ENCODE measurements at regions not wholly inside any gene's neighbourhood (a gene's known extent, or its start where the extent isn't known, plus 50 kb on each side); places are given as distances from the start of the nearest gene placed in this dataset.
"Not testable (repeated sequence)": the region's sequence is repeated elsewhere in the genome, so short reads cannot be mapped to it uniquely, and the experiment has no call there.

DNA sequence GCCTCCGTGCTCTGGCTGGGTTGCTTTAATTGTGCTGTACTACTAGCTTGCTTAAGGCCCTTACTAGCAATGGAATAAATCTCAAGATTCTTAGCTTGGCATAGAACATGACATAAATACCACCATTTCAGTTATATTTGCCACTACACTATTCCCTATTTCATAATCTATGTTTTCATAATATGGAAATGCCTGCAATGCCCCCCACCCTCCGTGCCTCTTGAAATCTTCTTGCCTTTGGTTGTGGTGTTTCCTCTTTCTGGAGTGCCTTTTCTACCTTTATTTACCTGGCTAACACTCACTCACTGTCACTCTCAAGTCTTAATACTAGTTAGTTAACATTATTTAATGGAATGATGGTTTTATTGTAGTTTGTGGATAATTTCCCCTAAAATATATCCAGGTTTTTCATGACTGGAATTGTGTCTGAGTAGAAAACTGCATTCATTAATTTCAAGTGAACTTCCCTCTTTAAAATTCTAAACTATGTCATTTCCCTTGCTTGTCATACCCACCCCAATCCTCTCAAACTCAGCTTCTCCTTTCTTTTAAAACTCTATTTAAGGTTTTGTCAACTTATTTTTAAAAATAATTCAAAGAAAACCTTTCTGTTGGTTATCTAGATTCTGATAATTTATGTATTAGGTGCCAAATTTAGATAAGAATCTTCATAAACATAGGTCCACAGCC lies 521.7 kb upstream of the DAB2 start:
- DNase-seq = no peak

DNA sequence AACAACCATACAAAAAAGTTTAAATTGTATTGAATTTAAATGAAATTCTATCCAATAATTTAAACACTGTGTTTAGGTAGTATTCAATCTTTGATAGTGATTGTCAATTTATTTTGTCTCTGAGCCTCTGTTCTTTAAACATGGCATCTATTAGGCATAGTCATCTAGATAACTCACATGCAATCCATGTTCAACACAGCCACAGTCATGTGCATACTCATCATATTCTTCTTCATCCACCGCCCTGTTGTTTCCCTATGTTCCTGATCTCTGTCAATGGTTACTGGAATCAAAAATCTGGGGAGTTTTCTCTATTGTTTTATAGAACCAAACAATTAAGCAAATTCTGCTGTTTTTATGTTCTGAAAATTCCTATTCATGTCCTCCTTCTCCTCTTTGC lies 521.1 kb upstream of the DAB2 start:
- DNase-seq = no peak

DNA sequence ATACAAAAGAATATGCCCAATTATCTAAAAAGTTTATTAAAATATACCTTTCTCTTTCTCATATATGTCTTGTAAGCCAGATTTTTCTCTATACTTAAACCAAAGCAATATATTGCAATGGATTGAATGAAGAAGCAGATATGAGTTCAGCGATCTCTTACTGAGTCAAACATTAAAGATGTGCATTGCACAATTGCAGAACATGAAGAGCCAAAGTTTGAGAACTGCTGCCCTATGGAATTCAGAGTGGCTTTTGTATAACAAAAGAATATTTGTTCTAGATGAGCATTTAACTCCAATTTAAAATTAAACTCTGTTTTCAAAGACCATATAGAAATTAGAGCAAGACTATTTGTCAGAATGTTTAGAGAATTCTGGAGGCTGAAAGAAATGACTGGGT lies 519.0 kb upstream of the DAB2 start:
- no peak for DNase-seq

DNA sequence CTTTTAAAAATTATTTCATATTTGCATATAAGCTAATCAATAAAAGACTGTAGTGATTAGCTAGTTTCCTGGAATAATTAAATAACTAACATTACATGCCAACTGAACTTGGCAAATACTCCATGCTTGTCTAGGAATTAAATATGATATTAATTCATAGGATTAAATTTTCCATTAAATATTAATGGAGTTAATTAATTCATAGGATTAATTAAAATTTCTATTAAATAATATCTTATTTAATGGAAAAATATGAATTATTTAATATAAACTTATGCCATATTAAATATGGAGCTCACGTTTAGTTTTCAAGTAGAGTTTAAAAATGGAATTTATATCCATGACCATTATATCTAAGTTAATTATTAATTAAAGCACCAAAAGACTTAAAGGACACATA lies 517.8 kb upstream of the DAB2 start:
- no peak for DNase-seq

DNA sequence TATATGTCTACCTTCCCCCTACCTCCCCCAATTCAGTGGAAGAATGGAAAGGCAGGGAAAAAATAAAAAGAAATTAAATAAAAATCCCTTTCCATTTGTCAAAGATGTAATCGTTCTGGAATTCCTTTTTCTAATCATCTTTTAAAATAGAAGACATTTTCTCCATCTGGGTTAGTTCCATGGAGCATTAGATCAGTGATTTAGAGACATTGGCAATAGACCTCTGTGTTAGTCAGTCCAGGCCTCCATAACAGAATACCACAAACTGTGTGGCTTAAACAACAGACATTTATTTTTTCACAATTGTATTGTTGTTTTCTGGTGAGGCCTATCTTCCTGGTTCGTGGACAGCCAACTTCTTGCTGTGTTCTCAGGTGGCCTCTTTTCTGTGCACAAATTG lies 516.6 kb upstream of the DAB2 start:
- DNase-seq = no peak

DNA sequence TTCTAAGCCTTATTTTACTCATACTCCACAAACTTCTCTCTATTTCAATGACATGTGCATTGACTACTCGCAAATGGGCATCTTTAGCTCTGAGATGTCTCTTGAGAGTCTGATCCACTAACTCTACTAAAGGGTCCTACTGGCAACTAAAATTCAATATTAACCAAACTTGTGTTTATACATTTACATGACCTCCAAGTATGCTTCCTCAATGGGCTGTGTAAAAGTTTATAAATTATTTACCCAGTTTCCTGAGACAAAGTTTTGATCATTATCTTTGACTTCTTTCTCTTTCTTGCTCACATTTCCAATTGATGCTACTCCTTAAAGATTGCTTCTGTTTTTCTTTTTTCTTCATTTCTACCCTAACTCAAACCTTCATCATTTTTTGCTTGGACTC lies 510.1 kb upstream of the DAB2 start:
- DNase-seq = no peak

DNA sequence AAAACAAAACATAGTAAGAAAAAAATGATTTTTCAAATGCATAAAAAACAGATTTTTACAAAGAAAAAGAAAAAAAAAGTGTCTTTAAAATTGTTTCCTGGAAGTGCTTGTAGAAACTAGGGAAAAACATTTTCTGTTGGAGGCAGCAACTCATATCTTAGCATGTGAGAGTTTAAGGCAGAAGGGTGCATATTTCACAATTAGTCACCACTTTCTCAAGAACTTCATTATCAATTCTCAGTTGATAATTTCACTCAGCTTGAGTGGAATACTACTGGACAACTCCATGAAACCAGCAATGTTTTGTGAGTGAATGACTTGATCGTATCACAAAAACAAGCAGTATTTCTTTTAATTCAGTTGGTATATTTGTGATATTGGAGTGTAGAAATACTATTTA lies 508.3 kb upstream of the DAB2 start:
- DNase-seq = no peak

DNA sequence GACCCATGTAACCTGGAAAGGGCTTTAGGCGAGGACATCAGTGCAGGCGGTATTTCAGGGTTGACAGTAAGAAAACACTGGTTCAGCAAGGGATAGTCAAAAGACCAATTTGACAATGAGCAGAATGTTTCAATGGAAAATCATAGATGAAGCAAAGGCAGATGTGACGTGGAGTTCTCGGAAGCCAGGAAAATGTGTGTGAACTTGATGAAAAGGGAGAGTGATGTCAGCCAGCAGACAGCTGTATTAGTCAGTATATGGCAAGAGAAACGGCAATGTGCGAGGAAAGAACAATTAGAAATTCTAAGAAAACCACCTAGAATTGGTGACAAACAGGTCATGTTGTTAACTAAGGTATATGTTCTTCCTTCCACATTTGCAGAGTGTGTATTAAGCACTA lies 503.9 kb upstream of the DAB2 start:
- DNase-seq = no peak

DNA sequence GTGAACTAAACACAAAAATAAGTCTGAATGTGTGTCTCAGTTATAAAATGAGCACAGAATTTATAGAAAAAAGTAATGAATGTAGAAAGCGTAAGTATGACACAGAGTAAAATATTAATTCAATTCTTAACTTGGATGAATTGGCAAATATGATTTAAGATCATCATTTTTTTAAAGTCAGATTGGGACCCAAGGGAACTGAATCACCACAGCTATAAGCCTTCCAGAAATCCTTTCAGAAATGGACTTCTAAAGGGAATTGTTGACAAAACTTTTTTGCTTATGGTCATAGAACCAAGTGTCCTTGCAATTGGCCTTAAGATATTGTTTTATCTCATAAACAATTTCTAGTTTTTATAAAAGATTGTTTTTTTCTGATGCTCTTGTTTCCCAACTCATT lies 495.1 kb upstream of the DAB2 start:
- DNase-seq = no peak

DNA sequence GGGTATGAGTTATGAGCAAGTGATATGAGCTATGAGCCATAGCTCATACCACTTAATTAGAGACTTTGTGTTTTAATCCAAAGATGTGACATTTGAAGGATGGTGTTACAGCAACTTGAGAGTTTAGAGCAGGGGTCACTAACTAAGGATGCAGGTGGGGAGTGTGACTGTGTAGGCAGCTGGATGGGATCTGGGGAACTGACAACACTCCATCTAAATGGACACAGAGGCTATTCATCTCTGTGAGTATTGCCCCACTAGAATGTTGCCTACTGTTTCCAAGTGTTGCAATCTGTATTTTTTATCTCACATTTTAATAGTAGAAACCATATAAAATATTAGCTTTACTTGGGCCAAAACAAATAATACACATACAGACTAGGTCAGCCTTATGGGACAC lies 488.1 kb upstream of the DAB2 start:
- DNase-seq = no peak

DNA sequence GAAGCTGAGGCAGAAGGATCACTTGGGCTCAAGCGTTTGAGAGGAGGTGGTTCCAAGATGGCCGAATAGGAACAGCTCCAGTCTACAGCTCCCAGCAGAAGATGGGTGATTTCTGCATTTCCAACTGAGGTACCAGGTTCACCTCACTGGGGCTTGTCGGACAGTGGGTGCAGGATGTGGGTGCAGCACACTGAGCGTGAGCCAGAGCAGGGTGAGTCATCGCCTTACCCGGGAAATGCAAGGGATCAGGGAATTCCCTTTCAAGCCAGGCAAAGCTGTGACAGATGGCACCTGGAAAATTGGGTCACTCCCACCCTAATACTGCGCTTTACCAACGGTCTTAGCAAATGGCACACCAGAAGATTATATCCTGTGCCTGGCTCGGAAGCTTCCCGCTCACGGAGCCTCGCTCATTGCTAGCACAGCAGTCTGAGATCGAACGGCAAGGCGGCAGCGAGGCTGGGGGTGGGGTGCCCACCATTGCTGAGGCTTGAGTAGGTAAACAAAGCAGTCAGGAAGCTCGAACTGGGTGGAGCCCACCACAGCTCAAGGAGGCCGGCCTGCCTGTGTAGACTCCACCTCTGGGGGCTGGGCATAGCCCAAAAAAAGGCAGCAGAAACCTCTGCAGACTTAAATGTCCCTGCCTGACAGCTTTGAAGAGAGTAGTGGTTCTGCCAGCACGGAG lies 482.6 kb upstream of the DAB2 start:
- not testable (repeated sequence) for DNase-seq

DNA sequence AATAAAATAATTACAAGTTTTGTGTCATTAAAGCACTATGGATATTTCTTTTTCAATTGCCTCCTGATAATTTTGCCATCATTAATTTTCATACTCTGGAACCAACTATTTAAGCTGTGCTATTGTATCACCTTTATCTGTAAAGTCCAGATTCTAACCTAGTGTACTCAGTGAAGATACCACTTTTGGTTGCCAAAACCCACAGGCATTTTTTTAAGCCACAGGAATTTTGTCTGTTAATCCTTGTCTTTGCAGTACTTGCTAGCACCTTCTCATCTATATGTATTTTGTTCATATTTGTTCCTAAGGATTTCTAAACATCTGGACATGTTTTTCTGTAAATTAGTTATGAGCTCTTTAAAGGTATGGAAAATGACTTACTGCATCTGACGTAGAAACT lies 481.4 kb upstream of the DAB2 start:
- no peak for DNase-seq

DNA sequence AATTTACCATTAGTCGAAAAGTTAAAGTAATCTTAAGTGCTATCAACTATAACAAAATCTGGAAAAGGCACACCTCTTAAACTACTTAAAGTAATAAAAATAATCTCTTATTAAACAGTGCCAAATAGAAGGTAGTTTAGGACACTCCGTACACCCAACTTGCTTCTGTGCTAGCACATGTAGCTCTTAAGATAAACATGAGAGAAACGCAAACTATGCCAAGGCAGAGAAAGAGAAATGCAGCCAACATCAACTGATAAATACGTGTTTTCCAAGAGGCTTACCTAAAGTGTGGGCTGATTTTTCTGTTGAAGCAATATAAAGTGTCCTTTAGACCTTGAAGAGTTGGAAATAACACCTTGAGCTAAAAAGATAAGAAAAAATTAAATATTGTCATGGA lies 480.6 kb upstream of the DAB2 start:
- no peak for DNase-seq

DNA sequence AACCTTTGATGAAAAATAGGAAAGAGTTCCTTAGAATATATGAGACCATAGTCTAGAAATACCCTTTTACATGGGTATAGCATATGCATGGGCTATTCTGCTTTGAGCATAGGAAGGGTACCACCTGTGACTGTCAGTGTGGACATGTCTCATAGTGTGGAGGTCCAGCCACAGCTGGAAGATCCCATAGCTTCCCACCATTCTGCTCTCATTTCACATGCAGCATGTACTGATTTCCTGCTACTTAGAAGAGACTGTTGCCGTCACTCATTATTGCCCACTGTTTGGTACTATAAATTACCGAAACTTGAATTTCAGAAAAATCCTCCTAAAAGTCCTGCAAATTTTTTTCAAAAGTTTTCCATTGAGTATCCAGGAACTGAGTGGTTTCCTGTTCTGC lies 477.8 kb upstream of the DAB2 start:
- DNase-seq = no peak

DNA sequence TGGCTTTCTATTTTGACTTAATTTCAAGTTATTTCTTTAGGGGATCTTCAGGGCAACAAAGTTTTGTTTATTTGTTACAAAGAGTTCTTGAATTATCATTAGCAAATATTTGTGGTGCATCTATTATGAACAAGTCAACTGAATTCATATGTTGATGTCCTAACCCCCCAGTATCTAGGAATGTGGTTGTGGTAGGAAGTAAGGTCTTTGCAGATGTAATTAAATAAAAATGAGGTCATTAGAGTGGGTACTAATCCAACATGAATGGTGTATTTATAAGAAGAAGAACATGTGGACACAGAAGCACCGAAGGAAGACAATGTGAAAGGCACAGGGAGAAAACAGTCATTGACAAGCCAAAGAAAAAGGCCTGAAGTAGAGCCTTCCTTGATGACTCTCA lies 474.0 kb upstream of the DAB2 start:
- DNase-seq = no peak

DNA sequence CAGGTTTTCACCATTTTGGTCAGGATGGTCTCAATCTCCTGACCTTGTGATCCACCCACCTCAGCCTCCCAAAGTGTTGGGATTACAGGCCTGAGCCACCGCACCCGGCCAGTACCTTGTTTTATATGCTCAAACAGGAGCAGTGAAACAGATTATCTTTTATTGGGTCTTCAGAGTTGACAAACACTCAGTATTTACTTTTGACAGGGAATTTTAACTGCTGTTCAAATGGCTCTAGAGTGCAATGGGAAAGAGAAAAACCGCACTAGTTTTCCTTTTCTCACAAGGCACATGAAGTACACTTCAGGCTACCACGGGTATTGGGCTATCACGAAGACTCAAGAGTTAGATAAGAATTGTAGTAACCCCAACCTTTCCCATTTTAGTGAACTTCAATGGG lies 471.9 kb upstream of the DAB2 start:
- no peak for DNase-seq

DNA sequence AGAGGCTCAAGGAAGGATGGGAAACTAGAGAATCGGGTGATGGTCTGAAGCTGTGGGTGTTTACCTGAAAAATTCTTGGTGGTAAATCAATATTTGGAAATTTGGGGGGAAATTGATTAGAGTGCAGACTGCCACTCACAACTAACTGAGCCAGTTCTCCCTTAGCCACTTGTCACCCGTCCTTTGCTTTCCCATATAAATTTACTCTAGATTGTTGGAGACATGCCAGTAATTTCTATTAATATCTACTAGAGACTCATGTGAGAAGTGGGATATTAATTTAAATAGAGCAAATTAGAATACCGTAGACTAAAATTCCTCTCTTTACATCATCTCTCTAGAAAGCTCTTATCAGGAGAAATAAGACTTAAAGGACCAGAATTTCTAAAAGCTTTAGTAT lies 471.3 kb upstream of the DAB2 start:
- DNase-seq = no peak

DNA sequence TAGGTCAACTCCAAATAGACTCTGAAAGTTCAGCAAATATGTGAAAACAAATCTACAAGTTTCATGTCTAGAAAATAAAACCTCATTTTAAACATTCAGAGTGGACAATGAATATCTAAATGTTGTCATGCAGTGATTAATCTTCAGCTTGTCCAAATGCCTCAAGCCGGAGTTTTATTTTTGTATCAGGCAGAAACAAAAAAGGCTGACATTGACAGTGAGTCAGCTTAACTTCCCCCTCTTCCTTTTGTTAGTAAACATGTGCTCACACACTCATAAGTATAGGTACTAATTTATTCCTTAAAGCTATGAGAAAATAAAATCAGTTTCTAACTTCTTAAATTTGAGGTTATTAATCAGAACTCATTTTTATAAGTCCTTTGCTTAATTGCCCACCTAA lies 467.9 kb upstream of the DAB2 start:
- DNase-seq = no peak

DNA sequence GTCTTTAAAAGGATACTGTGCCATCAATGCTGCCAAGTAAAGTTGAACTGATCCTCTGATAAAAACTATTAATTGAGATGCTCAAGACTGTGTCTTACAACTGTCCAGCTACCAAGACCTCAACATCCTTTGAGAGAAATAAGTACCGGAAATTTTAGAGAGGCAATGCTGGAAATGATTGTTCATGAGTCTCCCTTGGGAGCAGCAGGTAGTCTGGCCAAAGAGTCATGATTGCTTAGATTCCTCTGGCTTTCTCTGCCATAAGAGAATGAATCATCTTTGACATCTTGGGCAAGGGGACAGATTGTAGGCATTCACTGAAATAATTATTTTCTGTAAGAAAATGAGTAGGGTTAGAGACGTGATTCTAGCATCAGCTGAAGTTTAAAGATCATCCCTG lies 466.6 kb upstream of the DAB2 start:
- no peak for DNase-seq

DNA sequence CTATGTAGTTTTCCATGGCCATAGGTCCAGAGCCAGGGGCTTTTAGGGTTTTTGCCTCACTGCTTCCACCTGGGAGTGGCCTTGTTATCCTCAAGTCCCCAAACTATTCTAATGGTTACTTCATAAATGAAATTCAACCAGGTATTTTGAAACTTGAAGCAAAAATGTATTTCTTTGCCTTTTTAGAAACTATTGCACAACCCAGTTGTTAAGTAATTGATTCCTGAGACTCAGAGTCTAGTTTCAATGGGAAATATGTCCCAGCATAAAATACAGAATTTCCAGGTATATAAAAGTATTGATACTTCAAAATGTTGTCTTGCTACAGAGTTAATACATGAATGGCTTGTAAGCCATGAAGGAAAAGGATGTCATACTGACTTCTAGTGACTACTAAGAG lies 456.2 kb upstream of the DAB2 start:
- DNase-seq = no peak

DNA sequence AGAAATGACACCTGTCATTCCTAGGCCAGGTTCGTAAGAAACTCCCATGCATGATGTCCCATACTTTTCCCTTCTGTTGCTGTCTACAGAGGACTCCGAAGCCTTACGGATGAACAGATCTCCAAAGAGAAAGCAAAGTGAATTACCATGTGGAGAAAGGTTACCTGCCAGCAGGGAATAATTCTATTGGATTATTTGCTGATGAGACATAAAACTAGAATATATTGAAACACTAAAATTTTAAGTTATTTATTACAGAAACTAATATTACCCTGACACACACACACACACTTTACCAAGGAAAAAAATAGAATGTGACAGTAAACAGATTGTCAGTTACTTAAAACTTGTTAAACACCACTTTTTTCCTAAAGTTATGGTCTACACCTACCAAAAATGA lies 452.7 kb upstream of the DAB2 start:
- DNase-seq = no peak

DNA sequence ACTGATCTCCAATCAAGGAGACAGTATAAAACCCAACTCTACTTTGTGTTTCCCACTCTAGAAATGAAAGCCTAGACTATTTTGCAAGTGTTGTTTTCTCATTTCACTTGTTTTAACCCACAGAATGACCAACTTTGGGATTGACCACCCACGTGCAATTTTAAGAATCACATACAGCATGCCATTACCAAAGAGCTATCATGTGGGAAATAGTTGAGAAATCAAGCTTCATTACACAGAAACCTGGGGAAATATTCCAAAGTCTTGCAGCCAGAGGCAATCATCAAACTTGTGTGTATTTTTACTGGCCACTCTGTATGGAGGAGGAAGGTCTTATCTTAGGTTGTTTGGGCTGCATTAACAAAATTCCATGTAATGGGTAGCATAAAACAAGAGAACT lies 451.4 kb upstream of the DAB2 start:
- no peak for DNase-seq

DNA sequence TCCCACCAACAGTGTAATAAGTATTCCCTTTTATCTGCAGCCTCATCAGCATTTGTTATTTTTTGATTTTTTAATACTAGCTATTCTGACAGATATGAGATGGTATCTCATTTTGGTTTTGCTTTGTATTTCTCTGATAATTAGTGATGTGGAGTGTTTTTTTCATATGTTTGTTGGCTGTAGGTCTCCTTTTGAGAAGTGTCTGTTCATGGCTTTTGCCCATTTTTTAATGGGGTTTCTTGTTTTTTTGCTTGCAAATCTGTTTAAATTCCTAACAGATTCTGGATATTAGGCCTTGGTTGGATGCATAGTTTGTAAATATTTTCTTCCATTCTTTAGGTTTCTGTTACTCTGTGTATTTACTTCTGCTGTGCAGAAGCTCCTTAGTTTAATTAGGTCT lies 445.4 kb upstream of the DAB2 start:
- no peak for DNase-seq

DNA sequence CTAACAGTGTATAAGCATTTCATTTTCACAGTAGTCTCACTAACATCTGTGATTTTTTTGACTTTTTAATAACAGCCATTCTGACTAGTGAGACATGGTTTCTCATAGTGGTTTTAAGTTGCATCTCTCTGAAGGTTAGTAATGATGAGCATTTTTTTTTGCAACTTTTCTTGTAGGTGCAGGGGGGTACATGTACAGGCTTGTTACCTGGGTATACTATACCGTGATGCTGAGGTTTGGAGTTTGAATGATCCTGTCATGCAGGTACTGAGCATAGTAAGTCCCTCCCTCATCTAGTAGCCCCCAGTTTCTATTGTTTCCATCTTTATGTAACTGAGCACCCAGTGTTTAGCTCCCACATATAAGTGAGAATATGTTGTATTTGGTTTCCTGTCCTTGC lies 444.6 kb upstream of the DAB2 start:
- no peak for DNase-seq

DNA sequence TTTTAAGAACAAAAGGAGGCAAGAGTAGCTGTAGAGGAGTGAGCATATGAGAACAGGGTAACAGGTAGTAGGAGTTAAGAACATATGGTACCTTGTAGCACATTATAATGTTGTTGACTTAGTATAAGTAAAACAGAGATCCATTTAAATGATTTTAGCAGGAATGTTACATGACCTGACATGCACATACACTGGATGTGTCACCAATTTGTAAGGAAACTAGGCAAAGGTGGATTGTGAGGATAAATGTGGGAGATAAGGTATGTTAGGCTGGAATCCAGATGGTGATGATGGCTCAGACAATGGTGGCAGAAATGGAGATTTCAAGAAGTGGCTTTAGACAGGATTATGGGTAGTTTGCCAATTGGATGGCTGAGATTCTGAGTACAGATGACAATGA lies 443.1 kb upstream of the DAB2 start:
- DNase-seq = no peak
